IMR-90 (cell line): ENCODE measurements at regions not wholly inside any gene's neighbourhood (a gene's known extent, or its start where the extent isn't known, plus 50 kb on each side); places are given as distances from the start of the nearest gene placed in this dataset.

Source experiments
- ATAC-seq: fragments of 200-7000 bp; cut with Tn5 transposase; 2 replicates; pipeline ENCODE4 v1.9.1; 2020; ENCODE audit warnings: low read depth, mild to moderate bottlenecking, moderate library complexity
- BruUV-seq: library from RNA; stranded (reverse); fragments of 400-500 nt; replicated peaks from 2 replicates; lab custom pipeline; 2021; lab: Mats Ljungman, UMichigan
- CTCF ChIA-PET: fragments of 300-600 bp; formaldehyde crosslinking; extraction: SDS; loops from one replicate; lab custom pipeline; 2021; ENCODE audit warnings: antibody characterized with exemption; lab: Yijun Ruan, JAX
- POLR2A ChIA-PET: fragments of 300-600 bp; sonication (Branson Sonifier 250); formaldehyde crosslinking; loops from one replicate; lab custom pipeline; 2022; ENCODE audit warnings: antibody characterized with exemption; ENCODE audit not compliant: unreplicated experiment; lab: Charles Lee
- DNase-seq: peaks from one replicate; pipeline ENCODE4 v3.0.0; 2013
- H2AFZ ChIP-seq: replicated peaks from 2 replicates; pipeline ENCODE3; 2013; ENCODE audit warnings: low read length, mild to moderate bottlenecking; ENCODE audit not compliant: poor library complexity
- H2AK5ac ChIP-seq: 2 replicates; pipeline ENCODE4 v1.6.1; 2013; ENCODE audit warnings: low read depth, low read length, inconsistent platforms
- H2AK9ac ChIP-seq: replicated peaks from 2 replicates; pipeline ENCODE3; 2013; ENCODE audit warnings: mild to moderate bottlenecking, low read depth, low read length, moderate library complexity; ENCODE audit not compliant: poor library complexity
- H2BK120ac ChIP-seq: 2 replicates; pipeline ENCODE4 v1.6.1; 2013; ENCODE audit warnings: low read depth, low read length, inconsistent platforms
- H2BK15ac ChIP-seq: 3 replicates; pipeline ENCODE4 v1.6.1; 2013; ENCODE audit warnings: low read depth, low read length, inconsistent platforms
- H2BK20ac ChIP-seq: 2 replicates; pipeline ENCODE4 v1.6.1; 2013; ENCODE audit warnings: low read depth, mild to moderate bottlenecking, inconsistent platforms, low read length, moderate library complexity
- H2BK5ac ChIP-seq: 2 replicates; pipeline ENCODE4 v1.6.1; 2013; ENCODE audit warnings: mild to moderate bottlenecking, low read depth, low read length, inconsistent platforms; ENCODE audit not compliant: poor library complexity, severe bottlenecking
- H3K14ac ChIP-seq: replicated peaks from 2 replicates; pipeline ENCODE4 v1.6.1; 2013; ENCODE audit warnings: low read depth, low read length, inconsistent platforms
- H3K18ac ChIP-seq: 2 replicates; pipeline ENCODE4 v1.6.1; 2013; ENCODE audit warnings: low read depth, low read length, control low read depth
- H3K23ac ChIP-seq: 2 replicates; pipeline ENCODE4 v1.6.1; 2013; ENCODE audit warnings: low read depth, low read length, inconsistent platforms
- H3K27ac ChIP-seq: 2 replicates; pipeline ENCODE4 v1.5.1; 2013; ENCODE audit warnings: mild to moderate bottlenecking, control low read depth, low read length; ENCODE audit not compliant: insufficient read depth
- H3K27me3 ChIP-seq: 2 replicates; pipeline ENCODE4 v1.6.1; 2013; ENCODE audit warnings: low read length; ENCODE audit not compliant: control insufficient read depth, insufficient read depth
- H3K36me3 ChIP-seq: 2 replicates; pipeline ENCODE4 v1.6.1; 2013; ENCODE audit warnings: low read length, mixed read lengths; ENCODE audit not compliant: control insufficient read depth, insufficient read depth
- H3K4ac ChIP-seq: 2 replicates; pipeline ENCODE4 v1.6.1; 2013; ENCODE audit warnings: low read depth, low read length, inconsistent platforms
- H3K4me1 ChIP-seq: 2 replicates; pipeline ENCODE4 v1.6.1; 2013; ENCODE audit warnings: low read length, mixed read lengths; ENCODE audit not compliant: control insufficient read depth, insufficient read depth
- H3K4me2 ChIP-seq: 2 replicates; pipeline ENCODE4 v1.6.1; 2013; ENCODE audit warnings: low read depth, mild to moderate bottlenecking, control low read depth, low read length, moderate library complexity
- H3K4me3 ChIP-seq: 2 replicates; pipeline ENCODE4 v1.5.1; 2013; ENCODE audit warnings: low read depth, mild to moderate bottlenecking, control low read depth, low read length, moderate library complexity; ENCODE audit not compliant: insufficient read depth
- H3K56ac ChIP-seq: 2 replicates; pipeline ENCODE4 v1.6.1; 2013; ENCODE audit warnings: low read length, inconsistent platforms; ENCODE audit not compliant: insufficient read depth; ENCODE audit errors: extremely low read depth
- H3K79me1 ChIP-seq, 2 experiments: 2 replicates each; pipeline ENCODE4 v1.6.1; 2013; ENCODE audit warnings: low read length in 2 of 2, inconsistent platforms in 1 of 2, low read depth in 1 of 2
- H3K9ac ChIP-seq: 2 replicates; pipeline ENCODE4 v1.6.1; 2013; ENCODE audit warnings: low read depth, low read length, control low read depth
- H3K9me1 ChIP-seq: 2 replicates; pipeline ENCODE4 v1.6.1; 2013; ENCODE audit warnings: low read length, inconsistent platforms; ENCODE audit not compliant: insufficient read depth
- H3K9me3 ChIP-seq: 2 replicates; pipeline ENCODE4 v1.6.1; 2013; ENCODE audit warnings: low read length; ENCODE audit not compliant: control insufficient read depth, insufficient read depth
- H4K20me1 ChIP-seq: 2 replicates; pipeline ENCODE4 v1.6.1; 2013; ENCODE audit warnings: low read length, inconsistent platforms; ENCODE audit not compliant: insufficient read depth
- H4K5ac ChIP-seq: 2 replicates; pipeline ENCODE4 v1.6.1; 2013; ENCODE audit warnings: mild to moderate bottlenecking, low read depth, low read length, control low read depth
- H4K8ac ChIP-seq, 2 experiments: 2 replicates each; pipeline ENCODE4 v1.6.1; 2013; ENCODE audit warnings: low read depth in 2 of 2, low read length in 2 of 2, control low read depth in 1 of 2, inconsistent platforms in 1 of 2
- H4K91ac ChIP-seq: 2 replicates; pipeline ENCODE4 v1.6.1; 2013; ENCODE audit warnings: low read depth, low read length, inconsistent platforms; ENCODE audit not compliant: insufficient read depth
- BHLHE40 ChIP-seq: fragments of 150-350 bp; IDR thresholded peaks from 2 replicates; pipeline ENCODE4 v1.6.1; 2016; ENCODE audit warnings: mild to moderate bottlenecking, low read depth, low read length
- CHD1 ChIP-seq: IDR thresholded peaks from 2 replicates; pipeline ENCODE4 v1.6.1; 2012; ENCODE audit warnings: low read depth, low read length, improper control_type of control experiment
- MAZ ChIP-seq: IDR thresholded peaks from 2 replicates; pipeline ENCODE4 v1.6.1; 2012; ENCODE audit warnings: low read depth, mild to moderate bottlenecking, low read length, improper control_type of control experiment, moderate library complexity, borderline replicate concordance
- MXI1 ChIP-seq: IDR thresholded peaks from 2 replicates; pipeline ENCODE4 v1.6.1; 2012; ENCODE audit warnings: low read depth, mild to moderate bottlenecking, low read length, moderate library complexity, borderline replicate concordance
- POLR2A ChIP-seq: IDR thresholded peaks from 2 replicates; pipeline ENCODE4 v1.6.1; 2012; ENCODE audit warnings: mild to moderate bottlenecking, low read depth, low read length
- RFX5 ChIP-seq: IDR thresholded peaks from 2 replicates; pipeline ENCODE4 v1.8.0; 2012; ENCODE audit warnings: low read depth, mild to moderate bottlenecking, low read length, moderate library complexity
- SMC3 ChIP-seq: fragments of 150-350 bp; IDR thresholded peaks from 2 replicates; pipeline ENCODE4 v1.6.1; 2016; ENCODE audit warnings: low read depth, mild to moderate bottlenecking, antibody characterized with exemption, low read length, moderate library complexity
- USF2 ChIP-seq: fragments of 150-350 bp; IDR thresholded peaks from 2 replicates; pipeline ENCODE4 v1.6.1; 2017; ENCODE audit warnings: mild to moderate bottlenecking, antibody characterized with exemption, low read length, low read depth
- WGBS, 2 experiments: methylation state at CpG; one replicate each; pipeline versions ENCODE4 v1.1.5 to v1.1.7; 2013; ENCODE audit warnings: missing lambda C conversion rate in 2 of 2; ENCODE audit not compliant: insufficient read length in 1 of 2; ENCODE audit errors: extremely low coverage in 2 of 2; 5-methylcytosine and 5-hydroxymethylcytosine counted together
- dilution Hi-C: fragments of 300-500 bp; cut with HindIII; formaldehyde crosslinking; loops from one replicate; pipeline ENCODE4 v1.14.3; 2018; ENCODE audit warnings: low sequenced_read_pairs; ENCODE audit not compliant: unreplicated experiment
- in situ Hi-C: fragments of 300-500 bp; cut with MboI; formaldehyde crosslinking; loops from 3 replicates; pipeline ENCODE4 v1.14.3; 2019; ENCODE audit warnings: low sequenced_read_pairs, inconsistent platforms, mixed read lengths
- intact Hi-C: fragments of 100-400 bp; cut with micrococcal nuclease; formaldehyde crosslinking; loops from 2 replicates; pipeline ENCODE4 v1.10.0; 2022
- TF ChIP-seq, protein P1 (sequence below): fragments of 150-350 bp; IDR thresholded peaks from 2 replicates; pipeline ENCODE4 v1.6.1; 2016; ENCODE audit warnings: low read depth, mild to moderate bottlenecking, low read length, moderate library complexity, borderline replicate concordance

DNA sequence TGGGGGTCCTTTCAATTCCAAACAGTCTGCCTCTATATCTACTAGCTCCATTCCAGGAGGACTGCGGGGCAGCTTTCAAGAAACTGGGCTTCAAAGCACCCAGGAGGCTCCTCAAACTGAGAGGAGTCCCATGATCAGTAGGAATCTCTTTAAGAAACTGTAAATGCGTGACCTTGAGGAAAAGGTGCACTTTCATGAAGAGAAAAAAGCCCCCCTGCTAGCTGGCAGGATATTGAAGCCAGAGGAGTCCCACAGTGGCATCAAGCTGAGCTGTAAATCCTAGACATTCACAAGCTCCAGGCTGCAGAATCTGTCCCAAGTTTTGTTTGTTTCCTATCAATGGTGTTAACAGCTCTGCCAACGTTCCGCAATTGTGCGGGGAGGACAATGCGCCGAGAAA lies 790.1 kb downstream of the SLC4A3 start:
- no peak overlapping the region for H2AK5ac ChIP-seq
- TF ChIP-seq MXI1 = no peak
- no peak for TF ChIP-seq CHD1
- TF ChIP-seq BHLHE40 = no peak
- TF ChIP-seq POLR2A = no peak
- TF ChIP-seq MAZ = no peak
- TF ChIP-seq, protein P1, sequence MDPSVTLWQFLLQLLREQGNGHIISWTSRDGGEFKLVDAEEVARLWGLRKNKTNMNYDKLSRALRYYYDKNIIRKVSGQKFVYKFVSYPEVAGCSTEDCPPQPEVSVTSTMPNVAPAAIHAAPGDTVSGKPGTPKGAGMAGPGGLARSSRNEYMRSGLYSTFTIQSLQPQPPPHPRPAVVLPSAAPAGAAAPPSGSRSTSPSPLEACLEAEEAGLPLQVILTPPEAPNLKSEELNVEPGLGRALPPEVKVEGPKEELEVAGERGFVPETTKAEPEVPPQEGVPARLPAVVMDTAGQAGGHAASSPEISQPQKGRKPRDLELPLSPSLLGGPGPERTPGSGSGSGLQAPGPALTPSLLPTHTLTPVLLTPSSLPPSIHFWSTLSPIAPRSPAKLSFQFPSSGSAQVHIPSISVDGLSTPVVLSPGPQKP = no peak
- no peak for TF ChIP-seq RFX5
- TF ChIP-seq SMC3 = no peak
- no peak for TF ChIP-seq USF2
- dilution Hi-C loops = no loop called here
- H3K4me3 ChIP-seq = no peak overlapping the region
- H4K91ac ChIP-seq = no peak overlapping the region
- H2BK5ac ChIP-seq = no peak overlapping the region
- H3K9me1 ChIP-seq = no peaks in the 10 kb centered on the region
- H4K20me1 ChIP-seq = no peaks in the 10 kb centered on the region
- POLR2A ChIA-PET = no interaction called here
- H4K5ac ChIP-seq = no peak overlapping the region
- H2AK9ac ChIP-seq = no peak overlapping the region
- H3K14ac ChIP-seq = no peak overlapping the region
- H3K9ac ChIP-seq = no peak overlapping the region
- no peak overlapping the region for H3K4me2 ChIP-seq
- H3K23ac ChIP-seq = no peak overlapping the region
- no peaks in the 10 kb centered on the region for H3K79me1 ChIP-seq
- H3K9me3 ChIP-seq = 0 out of 2 replicates have a peak, but pooled peaks cover 2% of the 10 kb centered on the region
- H3K18ac ChIP-seq = no peak overlapping the region
- CTCF ChIA-PET = no interaction called here
- DNase-seq (no peak), ATAC-seq (no peak)
- no peak overlapping the region for H3K4ac ChIP-seq
- no peak overlapping the region for H3K27ac ChIP-seq
- in situ Hi-C loops = no loop called here
- H3K36me3 ChIP-seq = no peaks in the 10 kb centered on the region
- H2AFZ ChIP-seq = no peak overlapping the region
- H2BK15ac ChIP-seq = no peak overlapping the region
- H4K8ac ChIP-seq = no peak overlapping the region
- BruUV-seq = no TSS peak
- no peak overlapping the region for H3K56ac ChIP-seq
- no CpG with 5 or more reads among the region's 7 CpGs for WGBS, 2 experiments
- H3K27me3 ChIP-seq = no peaks in the 10 kb centered on the region
- no peaks in the 10 kb centered on the region for H3K4me1 ChIP-seq
- H2BK120ac ChIP-seq = no peak overlapping the region
- intact Hi-C loops = no loop called here
- no peak overlapping the region for H2BK20ac ChIP-seq
